Ascending aorta (tissue), 2 donors: ENCODE measurements at regions not wholly inside any gene's neighbourhood (a gene's known extent, or its start where the extent isn't known, plus 50 kb on each side); places are given as distances from the start of the nearest gene placed in this dataset.

Experiments
- DNase-seq, 2 donors: peaks; one replicate each; pipeline ENCODE4 v3.0.0-alpha.2; 2019; ENCODE audit warnings: low spot score in 2 of 2
- H3K27ac ChIP-seq, 2 donors: fragments of 200-600 bp; sonication (generic); one replicate each; pipeline ENCODE4 v1.5.1; 2016 to 2017; ENCODE audit warnings: mild to moderate bottlenecking in 1 of 2
- H3K27me3 ChIP-seq: fragments of 200-600 bp; sonication (generic); one replicate; pipeline ENCODE4 v1.5.1; 2017
- H3K36me3 ChIP-seq, 2 donors: fragments of 200-600 bp; sonication (generic); one replicate each; pipeline ENCODE4 v1.5.1; 2016
- H3K4me1 ChIP-seq, 2 donors: fragments of 200-600 bp; sonication (generic); one replicate each; pipeline ENCODE4 v1.5.1; 2016 to 2017; ENCODE audit warnings: mild to moderate bottlenecking in 1 of 2
- H3K4me3 ChIP-seq, 2 donors: fragments of 200-600 bp; sonication (generic); one replicate each; pipeline ENCODE4 v1.5.1; 2016 to 2017; ENCODE audit warnings: mild to moderate bottlenecking in 1 of 2
- H3K9me3 ChIP-seq, 2 donors: fragments of 200-600 bp; sonication (generic); one replicate each; pipeline ENCODE4 v1.5.1; 2016
- CTCF ChIP-seq, 3 experiments: fragments of 200-600 bp in 2 of 3; fragments of 450-650 bp in 1 of 3; sonication (generic) in 2 of 3; IDR thresholded peaks; one replicate each; pipeline ENCODE4 v1.5.1; 2016 to 2019; ENCODE audit warnings: antibody characterized with exemption in 3 of 3, mild to moderate bottlenecking in 1 of 3, moderate library complexity in 1 of 3
- intact Hi-C: fragments of 100-400 bp; cut with DNase I; formaldehyde crosslinking; loops from one replicate; pipeline ENCODE4 v1.15.1; 2023

- no peak for TF ChIP-seq CTCF (IDR thresholded peaks at IDR 0.05)
- H3K4me3 ChIP-seq: no peak overlapping the region
- no peak overlapping the region for H3K27ac ChIP-seq
- no peaks in the 10 kb centered on the region for H3K36me3 ChIP-seq
- intact Hi-C loops: no loop called here
- DNase-seq: no peak
- H3K9me3 ChIP-seq: no peaks in the 10 kb centered on the region
- H3K4me1 ChIP-seq: no peaks in the 10 kb centered on the region
- H3K27me3 ChIP-seq: no peaks in the 10 kb centered on the region
These were observed 746.4 kb upstream of the FLRT2 start for GRCh38 chr14:84783511-84783910.

GRCh38 chr14:84785996-84786395 lies 743.9 kb upstream of the FLRT2 start:
- intact Hi-C loops: no loop called here
- H3K36me3 ChIP-seq: no peaks in the 10 kb centered on the region
- no peaks in the 10 kb centered on the region for H3K4me1 ChIP-seq
- H3K27me3 ChIP-seq: no peaks in the 10 kb centered on the region
- H3K4me3 ChIP-seq: no peak overlapping the region
- no peak for TF ChIP-seq CTCF (IDR thresholded peaks at IDR 0.05)
- no peaks in the 10 kb centered on the region for H3K9me3 ChIP-seq
- H3K27ac ChIP-seq: no peak overlapping the region
- no peak for DNase-seq

GRCh38 chr14:84789012-84789411 lies 740.9 kb upstream of the FLRT2 start:
- no peaks in the 10 kb centered on the region for H3K36me3 ChIP-seq
- no peak overlapping the region for H3K27ac ChIP-seq
- no peaks in the 10 kb centered on the region for H3K9me3 ChIP-seq
- no peak overlapping the region for H3K4me3 ChIP-seq
- intact Hi-C loops: no loop called here
- no peaks in the 10 kb centered on the region for H3K4me1 ChIP-seq
- no peak for DNase-seq
- no peaks in the 10 kb centered on the region for H3K27me3 ChIP-seq
- TF ChIP-seq CTCF (IDR thresholded peaks at IDR 0.05): no peak

GRCh38 chr14:84792722-84793410 lies 737.1 kb upstream of the FLRT2 start:
- intact Hi-C loops: no loop called here

GRCh38 chr14:84797326-84797725 lies 732.6 kb upstream of the FLRT2 start:
- intact Hi-C loops: no loop called here
- H3K36me3 ChIP-seq: no peaks in the 10 kb centered on the region
- no peak for TF ChIP-seq CTCF (IDR thresholded peaks at IDR 0.05)
- H3K9me3 ChIP-seq: no peaks in the 10 kb centered on the region
- DNase-seq: no peak
- H3K4me1 ChIP-seq: no peaks in the 10 kb centered on the region
- no peaks in the 10 kb centered on the region for H3K27me3 ChIP-seq
- no peak overlapping the region for H3K4me3 ChIP-seq
- H3K27ac ChIP-seq: no peak overlapping the region

More at GRCh38 chr14:84792722-84793410, 737.1 kb upstream of the FLRT2 start:
- H3K36me3 ChIP-seq: no peaks in the 10 kb centered on the region
- H3K27ac ChIP-seq: no peak overlapping the region
- TF ChIP-seq CTCF (IDR thresholded peaks at IDR 0.05): no peak
- H3K9me3 ChIP-seq: no peaks in the 10 kb centered on the region
- no peaks in the 10 kb centered on the region for H3K27me3 ChIP-seq
- DNase-seq: no peak
- H3K4me3 ChIP-seq: no peak overlapping the region
- H3K4me1 ChIP-seq: no peaks in the 10 kb centered on the region

GRCh38 chr14:84804468-84804867 lies 725.5 kb upstream of the FLRT2 start:
- Histone ChIP-seq H3K4me3 (no peak overlapping the region), H3K27ac (no peak overlapping the region), H3K36me3 (no peaks in the 10 kb centered on the region), H3K9me3 (no peaks in the 10 kb centered on the region), H3K4me1 (no peaks in the 10 kb centered on the region), H3K27me3 (no peaks in the 10 kb centered on the region)
- no peak for TF ChIP-seq CTCF (IDR thresholded peaks at IDR 0.05)
- intact Hi-C loops: no loop called here
- no peak for DNase-seq
